ENCODE measurements at regions not wholly inside any gene's neighbourhood (a gene's known extent, or its start where the extent isn't known, plus 50 kb on each side); places are given as distances from the start of the nearest gene placed in this dataset.
"Not testable (repeated sequence)": the region's sequence is repeated elsewhere in the genome, so short reads cannot be mapped to it uniquely, and the experiment has no call there.

DNA sequence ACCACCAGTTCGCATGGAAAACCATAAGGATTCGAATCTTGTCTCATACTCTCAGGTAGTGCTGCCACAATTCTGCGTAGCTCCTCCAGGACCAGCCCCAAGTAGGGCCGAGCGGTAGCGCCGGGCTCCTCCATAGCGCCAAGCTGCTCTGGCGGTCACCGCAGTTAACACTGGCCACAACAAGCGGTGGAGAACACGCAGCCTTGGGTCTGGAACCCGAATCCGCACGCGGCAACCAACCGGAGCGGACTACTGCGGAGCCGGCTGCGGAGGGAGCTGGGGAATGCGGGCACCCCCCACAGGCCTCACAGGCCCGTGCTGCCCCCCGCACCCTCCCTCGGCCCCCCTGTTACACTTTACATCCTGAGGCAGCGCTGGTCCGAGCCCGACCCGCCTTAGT lies 531.5 kb downstream of the STK39 start:
- DNase-seq (ENCODE audit: low spot score), result no peak
- Mint-ChIP-seq H3K36me3 (ENCODE audit: low read depth, unreplicated experiment) (no peaks in the 10 kb centered on the region), H3K4me3 (ENCODE audit: unreplicated experiment) (no peak overlapping the region), H3K4me1 (ENCODE audit: unreplicated experiment) (peaks cover 4% of the 10 kb centered on the region), H3K9me3 (ENCODE audit: unreplicated experiment) (no peaks in the 10 kb centered on the region), H3K27me3 (ENCODE audit: unreplicated experiment) (peaks cover 2% of the 10 kb centered on the region), H3K27ac (ENCODE audit: unreplicated experiment) (no peak overlapping the region)
- TF ChIP-seq CTCF (IDR thresholded peaks at IDR 0.05; ENCODE audit: unreplicated experiment), result no peak

DNA sequence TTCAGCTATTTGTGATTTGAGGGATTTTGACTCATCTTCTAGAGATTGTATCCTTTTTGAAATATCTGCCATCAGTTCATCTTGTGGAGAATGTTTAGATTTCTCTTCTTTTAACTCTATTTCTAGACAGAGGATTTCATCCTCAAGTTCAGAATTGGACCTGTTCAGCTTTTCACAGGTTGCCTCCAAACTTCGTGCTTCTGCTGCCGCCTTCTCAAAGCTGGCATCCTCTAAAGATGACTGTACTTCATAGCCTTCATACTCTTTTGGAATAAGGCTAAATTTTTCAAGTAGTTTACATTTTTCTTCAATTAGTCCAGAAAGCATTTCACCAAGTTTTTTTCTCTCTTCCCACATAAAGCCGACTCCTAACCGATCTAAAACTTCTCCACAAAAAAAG lies 531.9 kb downstream of the STK39 start:
- not testable (repeated sequence) for H3K4me3 Mint-ChIP-seq (ENCODE audit: unreplicated experiment); H3K27me3 Mint-ChIP-seq (ENCODE audit: unreplicated experiment); H3K9me3 Mint-ChIP-seq (ENCODE audit: unreplicated experiment); H3K27ac Mint-ChIP-seq (ENCODE audit: unreplicated experiment); H3K36me3 Mint-ChIP-seq (ENCODE audit: low read depth, unreplicated experiment); H3K4me1 Mint-ChIP-seq (ENCODE audit: unreplicated experiment); DNase-seq (ENCODE audit: low spot score)

GRCh38 chr2:167712275-167712674 lies 535.1 kb downstream of the STK39 start:
- no peak overlapping the region for H3K27ac Mint-ChIP-seq (ENCODE audit: unreplicated experiment)
- no peaks in the 10 kb centered on the region for H3K36me3 Mint-ChIP-seq (ENCODE audit: low read depth, unreplicated experiment)
- no peaks in the 10 kb centered on the region for H3K9me3 Mint-ChIP-seq (ENCODE audit: unreplicated experiment)
- H3K4me1 Mint-ChIP-seq (ENCODE audit: unreplicated experiment), result no peaks in the 10 kb centered on the region
- H3K27me3 Mint-ChIP-seq (ENCODE audit: unreplicated experiment), result no peaks in the 10 kb centered on the region
- no peak for TF ChIP-seq CTCF (IDR thresholded peaks at IDR 0.05; ENCODE audit: unreplicated experiment)
- no peak for DNase-seq (ENCODE audit: low spot score)
- H3K4me3 Mint-ChIP-seq (ENCODE audit: unreplicated experiment), result no peak overlapping the region

- Mint-ChIP-seq H3K27me3 (ENCODE audit: unreplicated experiment) (no peaks in the 10 kb centered on the region), H3K36me3 (ENCODE audit: low read depth, unreplicated experiment) (no peaks in the 10 kb centered on the region), H3K4me3 (ENCODE audit: unreplicated experiment) (no peak overlapping the region), H3K27ac (ENCODE audit: unreplicated experiment) (no peak overlapping the region), H3K9me3 (ENCODE audit: unreplicated experiment) (no peaks in the 10 kb centered on the region), H3K4me1 (ENCODE audit: unreplicated experiment) (peaks cover 5% of the 10 kb centered on the region)
- no peak for TF ChIP-seq CTCF (IDR thresholded peaks at IDR 0.05; ENCODE audit: unreplicated experiment)
- DNase-seq (ENCODE audit: low spot score), result no peak
Measured at GRCh38 chr2:167708998-167709397, 538.4 kb downstream of the STK39 start.

GRCh38 chr2:167706800-167707199 lies 540.6 kb downstream of the STK39 start:
- Mint-ChIP-seq H3K27me3 (ENCODE audit: unreplicated experiment) (no peaks in the 10 kb centered on the region), H3K27ac (ENCODE audit: unreplicated experiment) (no peak overlapping the region), H3K4me1 (ENCODE audit: unreplicated experiment) (peaks cover 5% of the 10 kb centered on the region), H3K9me3 (ENCODE audit: unreplicated experiment) (no peaks in the 10 kb centered on the region), H3K4me3 (ENCODE audit: unreplicated experiment) (no peak overlapping the region), H3K36me3 (ENCODE audit: low read depth, unreplicated experiment) (no peaks in the 10 kb centered on the region)
- DNase-seq (ENCODE audit: low spot score), result no peak
- no peak for TF ChIP-seq CTCF (IDR thresholded peaks at IDR 0.05; ENCODE audit: unreplicated experiment)

- Mint-ChIP-seq H3K27ac (ENCODE audit: unreplicated experiment) (no peak overlapping the region), H3K9me3 (ENCODE audit: unreplicated experiment) (no peaks in the 10 kb centered on the region), H3K4me3 (ENCODE audit: unreplicated experiment) (no peak overlapping the region), H3K4me1 (ENCODE audit: unreplicated experiment) (peaks cover 5% of the 10 kb centered on the region), H3K27me3 (ENCODE audit: unreplicated experiment) (no peaks in the 10 kb centered on the region), H3K36me3 (ENCODE audit: low read depth, unreplicated experiment) (no peaks in the 10 kb centered on the region)
- no peak for TF ChIP-seq CTCF (IDR thresholded peaks at IDR 0.05; ENCODE audit: unreplicated experiment)
- DNase-seq (ENCODE audit: low spot score), result no peak
Measured at GRCh38 chr2:167703441-167703840, 544.0 kb downstream of the STK39 start.

Measured in endothelial cell (in vitro differentiated cells).